Progenitor cell of endocrine pancreas (in vitro differentiated cells): ENCODE measurements at regions not wholly inside any gene's neighbourhood (a gene's known extent, or its start where the extent isn't known, plus 50 kb on each side); places are given as distances from the start of the nearest gene placed in this dataset.

Source experiments
- DNase-seq: peaks from one replicate; pipeline ENCODE4 v3.0.0; 2021; ENCODE audit warnings: low spot score; ENCODE audit not compliant: unreplicated experiment
- H3K27ac Mint-ChIP-seq: 2 replicates; pipeline ENCODE4 v1.8.0; 2021; ENCODE audit warnings: mild to moderate bottlenecking, moderate library complexity, mixed read lengths
- H3K27me3 Mint-ChIP-seq: 2 replicates; pipeline ENCODE4 v1.8.0; 2021; ENCODE audit warnings: mixed read lengths
- H3K36me3 Mint-ChIP-seq: 2 replicates; pipeline ENCODE4 v1.8.0; 2022; ENCODE audit warnings: mixed read lengths; ENCODE audit not compliant: insufficient read depth
- H3K4me1 Mint-ChIP-seq: 2 replicates; pipeline ENCODE4 v1.8.0; 2021; ENCODE audit warnings: low read depth, mixed read lengths
- H3K4me3 Mint-ChIP-seq: 2 replicates; pipeline ENCODE4 v1.8.0; 2021; ENCODE audit warnings: low read depth, mild to moderate bottlenecking, moderate library complexity, mixed read lengths
- H3K9me3 Mint-ChIP-seq: 2 replicates; pipeline ENCODE4 v1.8.0; 2021; ENCODE audit warnings: low read depth, mixed read lengths
- CTCF ChIP-seq: fragments of 200-600 bp; sonication (generic); IDR thresholded peaks from one replicate; pipeline ENCODE4 v1.5.0; 2021; ENCODE audit warnings: antibody characterized with exemption, mild to moderate bottlenecking; ENCODE audit not compliant: unreplicated experiment

- Mint-ChIP-seq H3K27me3 (no peaks in the 10 kb centered on the region), H3K36me3 (no peaks in the 10 kb centered on the region), H3K4me1 (no peaks in the 10 kb centered on the region), H3K9me3 (no peaks in the 10 kb centered on the region), H3K4me3 (no peak overlapping the region), H3K27ac (no peak overlapping the region)
- TF ChIP-seq CTCF = no peak
- DNase-seq = no peak
These were observed 712.5 kb upstream of the SLIT2 start for GRCh38 chr4:19539201-19539600.

GRCh38 chr4:19534159-19534558, 717.5 kb upstream of the SLIT2 start:
- Mint-ChIP-seq H3K4me3 (no peak overlapping the region), H3K27me3 (no peaks in the 10 kb centered on the region), H3K4me1 (no peaks in the 10 kb centered on the region), H3K27ac (no peak overlapping the region), H3K36me3 (no peaks in the 10 kb centered on the region), H3K9me3 (no peaks in the 10 kb centered on the region)
- no peak for DNase-seq
- no peak for TF ChIP-seq CTCF

- no peak overlapping the region for H3K27ac Mint-ChIP-seq
These were observed 719.5 kb upstream of the SLIT2 start for GRCh38 chr4:19531906-19532848.

GRCh38 chr4:19523964-19524363, 727.7 kb upstream of the SLIT2 start:
- Mint-ChIP-seq H3K9me3 (no peaks in the 10 kb centered on the region), H3K27ac (no peak overlapping the region), H3K4me1 (no peaks in the 10 kb centered on the region), H3K36me3 (no peaks in the 10 kb centered on the region), H3K4me3 (no peak overlapping the region), H3K27me3 (no peaks in the 10 kb centered on the region)
- no peak for DNase-seq
- TF ChIP-seq CTCF = no peak

More at GRCh38 chr4:19531906-19532848, 719.5 kb upstream of the SLIT2 start:
- Mint-ChIP-seq H3K27me3 (no peaks in the 10 kb centered on the region), H3K4me3 (no peak overlapping the region), H3K36me3 (no peaks in the 10 kb centered on the region), H3K4me1 (no peaks in the 10 kb centered on the region), H3K9me3 (no peaks in the 10 kb centered on the region)
- DNase-seq = no peak
- no peak for TF ChIP-seq CTCF

- Mint-ChIP-seq H3K27ac (no peak overlapping the region), H3K27me3 (no peaks in the 10 kb centered on the region), H3K36me3 (no peaks in the 10 kb centered on the region), H3K4me3 (no peak overlapping the region), H3K4me1 (no peaks in the 10 kb centered on the region), H3K9me3 (no peaks in the 10 kb centered on the region)
- no peak for DNase-seq
- TF ChIP-seq CTCF = no peak
These were observed 728.7 kb upstream of the SLIT2 start for GRCh38 chr4:19522966-19523365.
